A204.1 (cell line): ENCODE measurements at regions not wholly inside any gene's neighbourhood (a gene's known extent, or its start where the extent isn't known, plus 50 kb on each side); places are given as distances from the start of the nearest gene placed in this dataset.
A peak's percentile ranks its signal among the peaks of the same experiment; 100 is the strongest.
"Not testable (repeated sequence)": the region's sequence is repeated elsewhere in the genome, so short reads cannot be mapped to it uniquely, and the experiment has no call there.

Source experiments
- FAIRE-seq: peaks from 2 replicates; lab custom pipeline; 2012; peaks lifted over from hg19 to GRCh38; lab: Jason Lieb, UNC

DNA sequence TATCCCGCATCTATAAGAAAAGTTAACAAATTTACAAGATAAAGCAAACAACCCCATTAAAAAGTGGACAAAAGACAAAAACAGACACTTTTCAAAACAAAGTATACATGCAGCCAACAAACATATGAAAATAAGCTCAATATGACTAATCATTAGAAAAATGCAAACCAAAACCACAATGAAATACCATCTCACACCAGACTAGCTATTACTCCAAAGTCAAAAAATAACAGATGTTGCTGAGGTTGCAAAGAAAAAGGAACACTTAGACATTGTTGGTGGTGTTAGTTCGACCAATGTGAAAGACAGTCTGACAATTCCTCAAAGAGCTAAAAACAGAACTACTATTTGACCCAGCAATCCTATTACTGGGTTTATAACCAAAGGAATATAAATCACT lies 968.6 kb upstream of the USP15 start:
- no peak for FAIRE-seq

DNA sequence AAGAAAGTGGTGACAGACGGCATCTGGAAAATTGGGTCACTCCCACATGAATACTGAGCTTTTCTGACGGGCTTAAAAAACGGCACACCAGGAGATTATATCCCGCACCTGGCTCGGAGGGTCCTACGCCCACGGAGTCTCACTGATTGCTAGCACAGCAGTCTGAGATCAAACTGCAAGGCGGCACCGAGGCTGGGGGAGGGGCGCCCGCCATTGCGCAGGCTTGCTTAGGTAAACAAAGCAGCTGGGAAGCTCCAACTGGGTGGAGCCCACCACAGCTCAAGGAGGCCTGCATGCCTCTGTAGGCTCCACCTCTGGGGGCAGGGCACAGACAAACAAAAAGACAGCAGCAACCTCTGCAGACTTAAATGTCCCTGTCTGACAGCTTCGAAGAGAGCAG lies 966.2 kb upstream of the USP15 start:
- not testable (repeated sequence) for FAIRE-seq

GRCh38 chr12:61301817-61302216 lies 958.4 kb upstream of the USP15 start:
- no peak for FAIRE-seq

- no peak for FAIRE-seq
Observed at GRCh38 chr12:61302282-61302681, 957.9 kb upstream of the USP15 start.

GRCh38 chr12:61308220-61308619 lies 952.0 kb upstream of the USP15 start:
- FAIRE-seq, result no peak

GRCh38 chr12:61311413-61311812 lies 948.8 kb upstream of the USP15 start:
- no peak for FAIRE-seq

DNA sequence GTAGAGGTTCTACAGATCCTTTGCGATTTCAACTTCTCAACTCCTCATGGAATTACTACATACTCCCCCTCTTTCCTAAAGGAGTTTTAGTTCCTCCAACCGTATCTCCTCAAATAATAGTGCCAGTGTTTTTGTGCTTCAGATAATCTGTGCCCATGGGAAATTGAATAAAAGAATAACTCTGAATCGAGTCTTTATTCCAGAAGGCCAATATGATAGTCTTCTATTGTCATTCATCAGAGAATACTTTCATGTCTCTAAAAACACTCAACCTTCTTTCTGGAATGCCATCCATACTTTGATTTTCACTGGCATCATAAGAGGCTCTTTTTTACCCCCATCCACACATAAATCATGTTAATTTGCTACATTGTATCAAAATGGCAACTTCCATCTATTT lies 911.3 kb upstream of the USP15 start:
- no peak for FAIRE-seq

- FAIRE-seq, result no peak
Observed at GRCh38 chr12:61355105-61355504, 905.1 kb upstream of the USP15 start.

GRCh38 chr12:61356485-61356884 lies 903.7 kb upstream of the USP15 start:
- FAIRE-seq, result no peak

GRCh38 chr12:61357496-61357895 lies 902.7 kb upstream of the USP15 start:
- no peak for FAIRE-seq

- no peak for FAIRE-seq
Observed at GRCh38 chr12:61362037-61362436, 898.2 kb upstream of the USP15 start.

- no peak for FAIRE-seq
Observed at GRCh38 chr12:61365001-61365400, 895.2 kb upstream of the USP15 start.

DNA sequence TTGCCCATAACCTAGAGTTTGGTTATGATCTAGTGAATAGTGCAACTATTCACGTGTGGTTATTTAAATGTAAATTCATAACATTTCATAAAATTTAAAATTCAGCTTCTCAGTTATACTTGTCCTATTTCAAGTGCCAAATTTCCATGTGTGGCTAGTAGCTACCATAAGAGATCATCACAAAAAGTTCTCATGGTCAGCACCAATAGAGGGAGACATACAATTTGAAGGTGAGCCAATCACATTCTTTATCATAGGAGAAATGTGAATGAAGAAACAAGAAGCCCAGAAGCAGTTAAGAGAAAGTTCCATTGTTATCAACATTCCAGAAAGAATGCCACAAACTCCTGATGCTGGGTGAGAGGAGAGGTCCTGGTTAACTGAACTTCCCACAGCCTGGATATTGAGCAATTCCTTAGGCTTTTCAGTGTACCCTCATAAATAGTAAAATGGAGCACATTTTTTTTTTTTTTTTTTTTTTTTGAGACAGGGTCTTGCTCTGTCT lies 892.9 kb upstream of the USP15 start:
- FAIRE-seq, result no peak

GRCh38 chr12:61369241-61369910 lies 890.8 kb upstream of the USP15 start:
- no peak for FAIRE-seq

DNA sequence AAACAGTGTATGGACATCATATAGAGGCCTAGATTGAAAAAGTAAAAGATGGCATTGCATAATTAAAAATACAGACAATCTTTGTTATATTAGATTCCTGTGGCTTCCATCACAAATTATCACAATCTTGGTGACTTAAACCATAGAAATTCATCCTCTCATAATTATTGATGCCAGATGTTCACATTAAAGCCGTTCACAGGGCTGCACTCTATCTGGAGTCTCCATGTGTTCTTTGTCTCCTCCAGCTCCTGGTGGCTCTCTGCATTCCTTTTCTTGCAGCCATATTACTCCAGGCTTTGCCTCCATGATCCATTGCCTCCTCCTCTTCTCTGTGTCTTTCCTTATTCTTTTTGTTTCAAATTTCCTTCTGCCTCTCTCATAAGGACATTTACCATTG lies 875.7 kb upstream of the USP15 start:
- no peak for FAIRE-seq

- no peak for FAIRE-seq
Observed at GRCh38 chr12:61385771-61386170, 874.4 kb upstream of the USP15 start.

DNA sequence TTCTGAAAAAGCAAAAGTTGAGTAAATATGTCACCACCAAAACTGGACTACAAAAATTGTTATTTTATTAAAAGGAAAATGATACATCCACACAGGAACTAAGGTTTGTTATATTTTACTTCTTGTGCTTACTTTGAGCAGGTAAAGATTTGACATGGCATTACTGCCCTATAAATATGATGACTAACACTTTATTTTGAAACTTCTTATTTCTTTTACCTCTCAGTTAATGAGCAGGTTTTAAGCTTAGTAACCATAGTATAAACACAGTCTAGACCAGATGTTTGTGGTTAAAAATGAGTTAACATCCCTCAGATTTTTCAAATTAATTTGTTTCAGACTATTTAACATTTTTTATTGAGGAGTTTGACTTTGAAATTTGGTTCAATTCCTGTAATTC lies 862.5 kb upstream of the USP15 start:
- no peak for FAIRE-seq

DNA sequence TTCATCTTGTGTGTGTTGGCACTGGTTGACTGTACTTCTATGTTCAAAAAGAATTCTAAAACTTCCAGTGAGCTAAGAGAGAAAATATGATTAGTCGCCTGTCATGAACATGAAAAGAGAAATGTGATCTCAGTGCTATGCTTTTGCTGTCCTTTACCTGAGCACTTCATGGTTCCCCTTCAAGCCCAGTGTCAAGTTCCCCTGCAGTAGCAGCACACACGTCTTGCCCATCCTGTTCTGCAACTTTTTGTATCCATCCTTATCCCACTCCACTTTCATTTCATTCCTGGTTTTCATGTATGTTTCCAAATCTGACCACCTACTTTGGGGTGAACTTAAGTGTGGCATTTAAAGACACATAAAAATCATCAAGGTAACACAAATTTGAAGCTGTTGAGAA lies 848.0 kb upstream of the USP15 start:
- no peak for FAIRE-seq

DNA sequence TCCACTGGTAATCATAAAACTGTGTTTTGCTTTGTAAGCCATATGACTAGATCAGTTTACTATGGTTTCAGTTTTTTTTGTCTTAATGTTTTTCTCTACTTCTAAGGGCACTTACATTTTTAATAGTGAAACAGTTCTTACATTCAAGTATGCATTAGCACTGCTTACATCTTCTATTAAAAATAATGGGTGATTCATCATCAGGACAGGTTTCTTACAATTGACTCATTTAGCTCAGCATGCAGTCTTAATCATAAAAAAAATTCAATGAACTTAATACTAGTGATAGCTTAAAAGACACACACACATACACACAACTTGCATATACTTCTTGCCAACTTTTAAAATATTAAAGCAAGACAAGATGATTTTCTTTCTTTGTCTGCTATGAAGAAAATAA lies 845.7 kb upstream of the USP15 start:
- FAIRE-seq, result no peak

DNA sequence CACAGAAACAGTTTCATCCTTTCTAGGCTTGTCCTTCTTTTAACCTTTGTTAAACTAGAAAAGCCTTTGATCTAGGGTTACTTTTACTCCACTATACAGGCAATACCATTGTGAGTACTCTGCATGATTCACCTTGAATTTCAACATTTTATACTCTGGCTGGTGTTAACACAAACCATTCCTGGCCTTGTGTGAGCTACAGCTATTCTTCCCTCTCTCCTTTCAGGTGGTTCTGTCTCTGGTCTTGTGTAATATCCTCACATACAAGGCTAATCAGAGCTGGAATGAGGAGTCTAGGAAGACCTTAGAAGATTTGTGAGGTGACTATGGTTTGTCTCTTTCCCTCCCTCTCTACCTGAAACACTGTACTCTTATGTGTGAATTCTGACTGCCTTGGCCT lies 837.4 kb upstream of the USP15 start:
- no peak for FAIRE-seq

GRCh38 chr12:61452076-61452475 lies 808.1 kb upstream of the USP15 start:
- no peak for FAIRE-seq

DNA sequence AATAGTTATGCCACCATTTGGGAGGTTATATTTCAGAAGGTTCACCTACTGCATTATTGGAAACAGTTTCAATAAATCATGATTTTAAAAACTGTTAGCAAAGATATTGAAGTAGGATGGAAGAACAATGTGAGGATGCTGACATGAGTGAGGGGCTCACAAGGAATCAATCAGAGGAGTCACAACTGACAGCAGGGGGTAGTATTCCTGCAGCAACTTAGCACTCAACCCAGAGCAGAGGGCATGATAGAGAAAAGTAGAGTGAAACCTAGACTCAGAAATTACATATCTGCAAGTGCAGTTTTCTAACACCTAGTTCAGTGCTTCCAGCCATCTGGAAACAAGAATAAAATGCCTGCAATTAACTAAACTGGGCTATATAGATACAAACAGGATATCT lies 772.5 kb upstream of the USP15 start:
- FAIRE-seq, result no peak

GRCh38 chr12:61490526-61491498 lies 769.4 kb upstream of the USP15 start:
- FAIRE-seq, result no peak

DNA sequence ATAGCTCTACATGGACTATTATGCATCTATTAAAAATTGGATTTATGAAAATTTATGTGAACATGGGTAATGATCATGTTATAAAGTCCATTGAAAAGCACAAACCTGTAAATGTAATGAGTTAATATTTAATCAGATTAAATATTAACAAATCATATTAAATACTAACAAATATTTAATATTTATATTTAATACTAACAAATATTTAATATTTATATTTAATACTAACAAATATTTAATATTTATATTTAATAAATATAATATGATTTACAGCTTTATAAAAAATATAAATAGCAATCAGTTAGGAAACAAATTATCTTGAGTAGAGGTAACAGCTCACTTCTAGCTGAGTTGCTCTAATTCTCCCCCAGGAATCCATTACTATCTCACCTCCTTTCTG lies 758.0 kb upstream of the USP15 start:
- peak; percentile 99 for FAIRE-seq
